Activated T-cell treated with anti-CD3 and anti-CD28 coated beads for 24 hours (primary cell): ENCODE measurements at regions not wholly inside any gene's neighbourhood (a gene's known extent, or its start where the extent isn't known, plus 50 kb on each side); places are given as distances from the start of the nearest gene placed in this dataset.
"Not testable (repeated sequence)": the region's sequence is repeated elsewhere in the genome, so short reads cannot be mapped to it uniquely, and the experiment has no call there.

Experiments used
- DNase-seq: peaks from one replicate; pipeline ENCODE4 v3.0.0-alpha.2; 2020; ENCODE audit warnings: low read depth

DNA sequence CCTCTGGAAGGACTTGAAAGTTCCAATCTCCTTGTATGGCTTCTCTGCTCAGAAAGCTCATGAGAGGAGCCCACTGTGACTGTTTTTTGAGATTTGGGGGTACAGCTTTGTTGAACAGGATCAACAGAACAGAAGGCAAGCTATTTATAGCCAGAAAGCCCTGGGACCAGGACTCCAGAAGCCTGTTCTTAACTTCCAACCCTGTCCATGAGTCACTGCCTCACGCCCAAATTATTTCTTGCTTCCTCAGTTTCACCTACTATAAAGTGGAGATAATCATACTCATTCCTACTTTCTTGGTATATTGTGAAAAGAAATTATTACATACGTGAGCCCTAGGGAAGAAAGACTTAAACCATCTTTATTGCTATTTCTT, 100.9 kb upstream of the MARCKS start:
- DNase-seq: no peak

DNA sequence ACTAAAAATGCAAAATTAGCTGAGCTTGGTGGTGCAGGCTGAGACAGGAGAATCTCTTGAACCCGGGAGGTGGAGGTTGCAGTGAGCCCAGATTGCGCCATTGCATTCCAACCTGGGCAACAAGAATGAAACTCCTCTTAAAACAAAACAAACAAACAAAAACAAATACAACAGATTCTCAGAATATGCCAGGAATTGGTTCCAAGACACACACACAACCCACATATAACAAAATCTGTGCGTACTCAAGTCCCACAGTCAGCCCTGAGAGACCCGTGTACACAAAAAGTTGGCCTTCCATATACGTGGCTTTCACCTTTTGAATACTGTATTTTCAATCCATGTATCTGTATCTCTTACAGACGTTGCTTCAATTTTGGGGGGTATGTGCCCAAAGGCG, 98.9 kb upstream of the MARCKS start:
- no peak for DNase-seq

DNA sequence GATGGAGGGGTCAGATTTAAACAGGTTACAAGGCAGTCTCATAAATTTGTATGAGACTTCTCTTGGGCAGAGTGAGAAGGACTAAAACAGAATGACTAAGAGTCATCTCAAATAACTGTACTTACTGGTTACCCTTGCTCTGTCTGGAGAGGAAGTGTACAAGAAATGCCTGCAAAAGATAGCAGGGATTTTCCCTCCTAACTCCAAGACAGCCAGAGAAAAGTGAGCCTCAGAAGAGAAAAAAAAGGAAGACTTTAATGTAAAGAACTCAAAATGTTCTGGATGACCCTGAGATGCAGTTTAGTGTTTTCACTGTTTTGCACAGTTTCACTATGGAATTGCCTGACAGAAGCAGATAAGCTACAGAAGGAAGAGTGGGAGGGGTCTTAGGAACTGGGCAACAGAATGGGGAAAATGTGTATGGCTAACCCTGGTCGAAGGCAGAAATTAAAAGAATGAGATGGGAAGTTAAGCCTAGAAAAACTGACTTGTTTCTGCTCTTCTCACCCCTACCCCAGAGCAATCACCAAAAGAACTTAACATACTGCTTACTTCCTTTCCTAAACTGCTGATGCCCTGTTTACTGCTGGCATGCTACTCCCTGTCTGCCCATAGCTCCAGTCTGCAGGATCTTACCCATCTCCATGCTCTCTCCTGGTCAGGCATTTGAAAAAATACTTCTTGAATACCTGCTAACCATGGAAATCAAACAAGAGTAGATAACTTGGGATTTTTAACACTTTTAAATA, 98.1 kb upstream of the MARCKS start:
- DNase-seq: no peak

DNA sequence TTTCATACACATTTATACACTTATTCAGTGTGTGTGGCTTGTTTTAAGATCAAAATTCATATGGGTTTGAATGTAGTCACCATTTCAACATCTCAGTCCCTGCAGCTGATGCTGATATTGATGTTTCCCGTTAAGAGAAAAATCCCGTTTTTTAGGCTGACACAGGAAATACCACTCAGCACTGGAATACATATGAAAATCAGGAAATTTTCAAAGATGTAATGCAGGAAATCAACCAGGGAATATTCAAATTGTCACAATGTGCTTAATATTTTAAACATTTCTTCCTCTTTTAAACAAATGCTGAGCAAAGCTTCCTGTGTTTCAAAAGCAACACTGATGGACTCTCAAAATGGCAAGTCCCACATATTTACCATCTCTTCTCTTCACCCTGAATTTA, 94.5 kb upstream of the MARCKS start:
- DNase-seq: no peak

DNA sequence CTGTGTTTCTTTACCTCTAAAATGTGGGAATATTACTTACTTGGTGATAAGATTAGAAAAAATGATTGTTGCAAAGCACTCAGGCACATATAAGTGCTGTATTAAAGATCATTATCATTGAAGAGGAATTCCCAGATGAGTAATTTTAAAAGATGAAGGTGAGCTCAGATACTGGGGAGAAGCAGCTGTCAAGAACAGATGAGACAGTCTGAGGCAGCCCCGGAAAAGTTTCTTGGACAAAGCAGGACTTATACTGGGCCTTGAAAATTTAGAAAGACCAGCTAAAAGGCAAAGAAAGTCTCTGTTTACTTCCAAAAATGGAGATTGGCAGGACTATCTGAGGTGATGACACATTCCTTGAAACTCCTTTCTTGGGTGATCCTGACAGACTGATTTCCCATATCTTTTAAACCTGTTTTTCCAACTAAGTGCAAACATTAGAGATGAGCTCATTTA, 93.8 kb upstream of the MARCKS start:
- DNase-seq: no peak

DNA sequence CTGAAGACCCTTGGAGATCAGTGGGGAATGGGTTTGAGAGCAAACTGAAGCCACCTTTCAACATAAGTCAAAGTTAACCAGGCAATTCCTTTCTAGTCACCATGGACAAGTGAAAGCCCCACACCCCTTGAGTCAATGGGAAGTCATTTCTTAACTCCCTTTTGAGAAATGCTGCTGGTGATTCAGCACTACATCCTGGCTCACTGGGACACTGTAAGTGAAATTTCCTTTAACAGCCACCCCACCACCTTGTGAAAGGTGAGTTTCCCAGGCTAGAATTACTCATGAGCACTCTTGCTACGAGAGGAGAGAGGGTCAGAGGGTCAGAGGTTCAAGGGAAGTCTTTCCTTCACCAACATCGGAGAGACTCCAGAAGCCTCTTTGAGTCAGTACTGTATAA, 93.3 kb upstream of the MARCKS start:
- DNase-seq: no peak

DNA sequence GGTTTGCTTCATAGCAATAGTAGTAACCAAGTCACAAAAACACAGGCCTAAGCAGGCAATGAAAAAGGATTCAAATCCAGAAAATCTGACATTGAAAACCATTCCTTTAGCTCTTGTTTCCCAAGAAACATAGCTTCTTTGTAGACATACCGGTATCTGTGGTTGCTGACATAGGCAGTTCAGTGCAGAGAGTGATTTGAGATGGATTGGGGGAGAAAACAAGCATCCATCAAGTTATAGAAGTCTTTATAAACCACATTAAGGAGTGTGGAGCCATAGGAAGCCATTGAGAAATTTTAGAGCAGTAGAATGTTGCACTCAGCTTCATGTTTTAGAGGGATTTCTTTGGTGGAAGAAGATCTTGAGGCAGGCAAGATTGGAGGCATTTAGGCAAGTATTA, 91.2 kb upstream of the MARCKS start:
- no peak for DNase-seq

DNA sequence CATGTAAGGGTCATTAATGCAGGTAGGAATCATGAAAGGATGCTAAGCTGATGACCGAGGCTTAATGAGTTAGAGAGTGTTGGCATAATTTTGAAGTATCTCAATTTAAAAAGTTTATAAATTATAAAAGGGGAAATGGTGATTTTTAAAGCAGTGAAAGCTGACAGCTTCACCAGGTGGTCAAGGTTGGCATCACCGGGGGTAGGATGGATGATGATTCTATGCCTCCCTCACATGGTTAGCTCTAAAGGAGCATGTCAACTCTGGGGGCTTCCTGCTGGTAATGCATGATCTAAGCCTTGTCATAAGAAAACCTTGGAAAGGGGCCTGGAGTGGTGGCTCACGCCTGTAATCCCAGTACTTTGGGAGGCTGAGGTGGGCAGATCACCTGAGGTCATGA, 89.2 kb upstream of the MARCKS start:
- DNase-seq: no peak

DNA sequence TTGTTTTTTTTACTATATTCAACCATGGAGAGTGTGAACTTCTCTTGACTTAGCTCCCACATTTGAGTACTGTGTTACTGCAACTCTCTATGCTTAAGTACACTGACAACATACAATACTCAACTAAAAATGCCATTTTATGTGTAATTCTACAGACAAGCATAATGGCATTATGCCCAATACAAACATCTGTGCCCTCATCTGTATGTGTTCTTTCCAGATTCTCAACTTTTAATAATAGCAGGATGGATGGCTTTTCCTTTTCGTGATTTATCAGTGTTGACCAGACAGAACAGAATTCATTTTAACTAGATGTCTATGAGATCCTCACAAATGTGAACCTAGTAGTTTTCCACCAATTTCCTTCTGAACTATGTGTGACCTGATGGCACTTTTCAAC, 84.2 kb upstream of the MARCKS start:
- DNase-seq: no peak

DNA sequence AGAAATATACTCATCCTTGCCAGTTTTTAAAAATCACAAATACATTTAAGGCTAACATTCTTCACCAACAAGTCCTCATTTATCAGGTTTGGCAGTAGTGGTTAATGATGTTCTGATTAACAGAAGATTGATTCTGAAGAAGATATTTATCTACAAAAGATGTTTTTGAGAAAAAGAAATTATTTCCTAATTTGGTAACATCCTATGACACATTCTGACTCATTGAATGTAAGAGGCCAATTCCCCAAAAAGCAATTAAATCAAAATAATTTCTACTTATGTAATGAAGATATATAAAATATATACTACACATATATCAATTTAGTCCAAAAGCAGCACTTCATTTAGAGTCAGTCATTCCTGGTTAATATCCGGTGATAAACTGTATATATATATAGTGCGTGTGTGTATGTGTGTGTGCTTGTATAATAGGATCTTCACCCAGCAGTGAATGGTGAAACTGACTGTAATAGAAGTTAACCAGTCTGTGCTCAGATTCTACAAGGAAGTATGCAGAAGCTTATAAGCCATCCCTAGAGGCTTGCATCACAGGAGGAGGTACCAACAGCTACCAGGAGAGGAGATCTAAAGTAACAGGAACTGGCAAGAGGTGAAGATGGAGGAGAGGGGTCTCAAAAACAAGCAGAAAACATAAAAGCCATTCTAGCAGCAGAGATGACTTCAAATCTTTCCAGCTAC, 82.9 kb upstream of the MARCKS start:
- DNase-seq: no peak

DNA sequence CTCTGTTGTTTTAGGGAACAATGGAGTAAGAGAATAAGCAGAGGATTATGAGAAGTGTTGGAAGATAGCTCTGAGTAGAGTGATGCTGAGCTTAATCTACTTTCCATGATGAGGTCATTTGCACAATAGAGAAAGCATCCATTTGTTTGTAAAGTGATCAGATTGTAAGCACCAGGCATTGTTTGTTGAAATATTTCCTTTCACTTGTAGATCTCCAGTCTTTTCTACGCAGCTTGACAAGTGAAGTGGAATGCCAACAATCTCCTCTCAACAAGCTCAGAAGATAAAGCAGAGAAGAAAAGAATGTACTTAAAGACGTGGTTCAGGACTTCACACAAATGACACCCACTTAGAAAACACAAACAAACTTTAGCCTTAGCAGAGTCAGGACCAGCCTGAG, 80.1 kb upstream of the MARCKS start:
- no peak for DNase-seq

DNA sequence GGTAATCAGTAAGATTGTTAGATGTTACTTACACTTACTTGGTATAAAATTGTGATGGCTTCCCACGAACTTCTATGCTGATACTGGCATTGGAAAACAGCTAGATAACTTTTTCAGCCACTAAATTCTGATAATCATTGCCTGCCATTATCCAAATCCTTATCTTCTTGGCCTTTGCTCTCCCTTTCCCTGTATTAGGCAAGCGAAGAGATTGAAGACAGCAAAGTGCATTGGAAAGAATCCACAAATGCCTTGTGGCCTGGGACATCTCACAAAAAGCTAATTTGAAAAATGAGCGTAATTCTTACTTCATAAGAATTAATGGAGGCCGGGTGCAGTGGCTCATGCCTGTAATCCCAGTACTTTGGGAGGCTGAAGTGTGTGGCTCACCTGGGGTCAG, 79.5 kb upstream of the MARCKS start:
- no peak for DNase-seq

DNA sequence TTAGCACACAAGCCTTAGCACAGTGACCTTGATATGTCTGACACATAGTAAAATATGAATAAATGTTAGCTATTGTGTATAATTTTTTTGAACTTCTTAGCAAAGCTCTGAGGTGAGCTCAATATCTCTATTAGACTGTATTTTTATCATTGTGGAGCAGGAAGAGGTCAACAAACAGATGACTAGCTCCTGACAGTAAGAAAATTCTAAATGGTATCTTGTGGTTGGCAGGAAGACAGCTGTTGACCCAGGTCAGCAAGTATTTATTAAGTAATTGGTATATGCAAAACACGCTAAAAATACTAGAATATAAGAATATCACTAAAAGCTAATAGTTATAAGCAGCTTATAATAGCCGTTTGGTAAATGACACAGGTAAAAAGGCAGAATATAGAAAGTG, 77.5 kb upstream of the MARCKS start:
- DNase-seq: no peak

DNA sequence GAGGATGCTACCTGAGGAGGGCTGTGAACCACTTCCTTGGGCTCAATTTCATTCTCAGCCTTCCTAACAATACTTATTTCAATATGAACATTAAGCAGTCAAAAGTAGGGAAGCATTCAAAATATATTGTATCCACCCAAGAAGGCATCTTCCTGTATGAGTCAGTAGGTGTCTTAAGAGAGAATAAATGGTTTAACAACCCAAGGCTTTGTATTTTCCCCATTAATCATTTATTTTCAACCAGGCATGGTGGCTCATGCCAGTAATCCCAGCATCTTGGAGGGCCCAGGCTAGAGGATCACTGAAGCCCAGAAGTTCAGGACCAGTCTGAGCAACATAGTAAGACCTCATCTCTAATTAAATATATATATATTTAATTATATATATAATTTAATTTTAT, 74.5 kb upstream of the MARCKS start:
- no peak for DNase-seq

DNA sequence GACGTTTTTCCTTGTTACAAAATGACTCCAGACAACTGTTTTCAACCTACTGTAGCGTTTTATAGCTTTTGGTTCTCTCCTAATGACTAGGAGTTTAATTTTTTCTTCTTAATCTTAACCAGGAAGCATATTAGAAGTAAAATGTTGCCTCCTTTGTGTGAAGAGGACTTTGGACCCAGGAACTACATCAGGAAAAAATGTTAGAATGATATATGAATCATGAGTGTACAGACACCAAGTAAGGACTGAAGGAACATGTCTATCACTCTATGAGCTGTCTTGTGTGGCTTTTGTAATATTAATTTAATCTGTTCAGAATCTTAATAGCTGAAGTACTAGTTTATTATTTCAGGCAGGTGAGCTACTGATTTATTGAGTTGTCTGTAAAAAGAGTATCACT, 71.0 kb upstream of the MARCKS start:
- no peak for DNase-seq

DNA sequence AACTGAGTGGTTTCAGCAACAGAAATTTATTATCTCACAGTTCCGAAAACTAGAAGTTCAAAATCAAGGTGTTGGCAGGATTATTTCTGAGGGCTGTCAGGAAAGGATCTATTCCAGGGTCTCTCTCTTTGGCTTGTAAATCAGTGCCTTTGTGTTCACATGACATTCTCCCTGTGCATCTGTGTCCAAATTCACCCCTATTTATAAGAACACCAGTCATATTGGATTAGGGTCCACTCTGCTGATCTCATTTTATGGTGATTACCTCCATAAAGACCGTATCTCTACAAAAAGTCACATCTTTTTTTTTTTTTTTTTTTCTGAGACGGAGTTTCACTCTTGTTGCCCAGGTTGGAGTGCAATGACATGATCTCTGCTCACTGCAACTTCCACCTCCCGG, 68.6 kb upstream of the MARCKS start:
- no peak for DNase-seq

DNA sequence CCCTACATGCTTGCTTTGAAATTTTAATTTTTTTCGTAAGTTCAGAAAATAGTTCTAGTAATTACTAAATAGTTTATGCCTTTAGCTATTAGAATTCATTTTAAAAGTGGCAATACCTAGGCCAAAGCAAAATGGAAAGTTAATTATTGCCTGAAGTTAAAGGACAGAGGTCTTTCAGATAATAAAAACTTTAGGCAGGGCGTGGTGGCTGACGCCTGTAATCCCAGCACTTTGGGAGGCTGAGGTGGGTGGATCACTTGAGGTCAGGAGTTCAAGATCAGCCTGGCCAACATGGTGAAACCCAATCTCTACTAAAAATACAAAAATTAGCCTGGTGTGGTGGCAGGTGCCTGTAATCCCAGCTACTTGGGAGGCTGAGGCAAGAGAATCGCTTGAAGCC, 65.9 kb upstream of the MARCKS start:
- not testable (repeated sequence) for DNase-seq

DNA sequence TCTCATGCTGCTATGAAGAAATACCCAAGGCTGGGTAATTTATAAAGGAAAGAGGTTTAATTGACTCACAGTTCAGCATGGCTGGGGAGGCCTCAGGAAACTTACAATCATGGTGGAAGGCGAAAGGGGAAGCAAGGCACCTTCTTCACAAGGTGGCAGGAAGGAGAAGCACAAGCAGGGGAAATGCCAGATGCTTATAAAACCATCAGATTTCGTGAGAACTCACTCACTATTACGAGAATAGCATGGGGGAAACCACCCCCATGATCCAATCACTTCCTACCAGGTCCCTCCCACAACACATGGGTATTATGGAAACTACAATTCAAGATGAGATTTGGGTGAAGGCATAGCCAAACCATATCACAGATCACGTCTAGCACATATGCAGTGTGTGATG, 61.8 kb upstream of the MARCKS start:
- DNase-seq: not testable (repeated sequence)

DNA sequence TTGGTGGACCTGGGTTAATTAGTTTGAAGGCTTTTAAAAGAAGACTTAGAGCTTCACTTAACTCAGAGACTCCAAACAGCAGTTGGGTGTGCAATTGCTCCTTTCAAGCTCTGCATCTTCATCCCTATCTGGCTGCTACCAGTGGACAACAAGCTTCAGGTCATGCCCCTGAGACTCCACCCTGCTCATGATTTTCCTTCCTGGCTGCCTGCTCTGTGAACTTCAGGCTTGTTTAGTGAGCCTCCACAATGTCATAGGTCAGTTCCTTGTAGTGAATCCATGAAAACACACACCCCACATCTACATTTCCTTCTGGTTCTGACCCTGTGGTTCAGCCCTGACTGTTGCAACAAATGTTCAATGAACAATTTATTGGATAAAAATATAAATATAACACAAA, 61.1 kb upstream of the MARCKS start:
- DNase-seq: no peak

DNA sequence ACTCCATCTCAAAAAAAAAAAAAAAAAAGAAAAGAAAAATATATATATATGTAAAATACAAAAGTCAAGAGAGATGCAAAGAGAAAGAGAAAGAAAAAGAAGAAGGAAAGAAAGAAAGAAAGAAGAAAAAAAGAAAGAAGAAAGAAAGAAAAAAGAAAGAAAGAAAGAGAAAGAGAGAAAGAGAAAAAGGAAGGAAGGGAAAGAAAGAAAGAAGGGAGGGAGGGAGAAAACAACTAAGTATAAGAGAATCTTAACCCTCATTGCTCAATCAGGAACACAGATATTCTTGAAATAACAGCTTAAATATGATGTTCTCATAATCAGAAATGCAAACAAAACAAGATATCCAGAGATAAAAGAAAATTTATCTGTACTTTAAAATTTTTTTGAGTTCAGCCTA, 54.4 kb upstream of the MARCKS start:
- no peak for DNase-seq

DNA sequence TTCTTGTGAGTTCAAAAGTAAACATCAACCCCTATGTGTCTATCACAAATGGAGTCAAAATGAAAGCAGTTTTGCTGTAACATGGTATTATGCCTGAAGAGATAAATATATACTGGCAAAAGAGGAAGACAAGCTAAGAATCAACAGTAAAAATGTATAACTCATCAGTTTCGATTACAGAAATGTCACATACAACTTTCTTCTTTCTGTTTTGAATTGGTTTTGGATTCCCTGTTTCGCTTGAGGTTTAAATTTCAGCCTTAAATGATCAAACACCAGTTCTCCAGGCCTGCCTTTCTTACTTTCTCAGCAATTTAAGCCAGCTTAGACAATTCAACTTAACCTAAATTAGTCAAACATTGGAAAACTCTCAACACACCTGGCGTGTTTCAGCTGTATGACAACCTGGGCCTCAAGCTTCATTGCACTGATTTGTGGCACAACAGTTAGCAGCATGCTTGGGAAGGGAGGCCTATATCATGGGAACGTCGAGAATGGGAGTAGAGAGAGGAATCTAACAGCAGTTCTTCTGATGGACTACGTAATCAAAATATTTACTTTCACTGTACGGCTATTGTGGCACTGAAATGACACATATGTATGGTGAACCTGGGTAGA, 51.9 kb upstream of the MARCKS start:
- DNase-seq: no peak

DNA sequence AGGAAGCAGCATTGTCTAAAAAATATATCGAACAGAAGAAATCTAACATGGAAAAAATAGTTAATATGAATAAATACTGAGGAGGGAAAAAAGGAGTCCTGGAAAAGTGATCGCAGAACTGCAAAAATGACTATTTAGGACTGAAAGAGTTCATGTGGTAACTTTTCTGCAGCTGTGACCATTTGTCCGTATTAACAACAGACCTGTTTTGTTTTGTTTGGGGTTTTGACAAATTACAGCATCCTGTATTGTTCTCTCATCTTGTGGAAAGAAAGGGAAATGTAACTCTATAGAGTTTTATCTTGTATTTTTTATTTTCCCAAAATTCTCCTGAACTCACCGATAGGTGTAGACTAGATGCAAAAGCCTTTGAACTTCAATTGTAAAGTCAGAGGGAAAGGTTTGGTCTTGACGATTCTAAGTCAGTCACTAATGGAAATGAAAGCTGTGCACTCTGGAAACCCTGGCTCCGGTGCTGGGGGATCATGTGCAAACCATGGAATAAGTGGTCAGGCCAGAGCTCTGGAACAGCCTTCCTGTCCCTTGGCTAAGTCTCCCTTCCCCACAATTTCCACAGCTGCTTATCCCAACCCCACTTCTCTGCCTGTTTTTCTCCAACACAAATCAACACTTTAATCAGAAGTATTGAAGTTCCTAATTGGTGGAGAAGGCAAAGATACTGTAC, 51.2 kb upstream of the MARCKS start:
- no peak for DNase-seq
